Fibroblast of the conjunctiva (primary cell): ENCODE measurements at regions not wholly inside any gene's neighbourhood (a gene's known extent, or its start where the extent isn't known, plus 50 kb on each side); places are given as distances from the start of the nearest gene placed in this dataset.

ENCODE experiments used
- DNase-seq: peaks from one replicate; pipeline ENCODE4 v3.0.0-alpha.2; 2010; ENCODE audit warnings: low read depth

DNA sequence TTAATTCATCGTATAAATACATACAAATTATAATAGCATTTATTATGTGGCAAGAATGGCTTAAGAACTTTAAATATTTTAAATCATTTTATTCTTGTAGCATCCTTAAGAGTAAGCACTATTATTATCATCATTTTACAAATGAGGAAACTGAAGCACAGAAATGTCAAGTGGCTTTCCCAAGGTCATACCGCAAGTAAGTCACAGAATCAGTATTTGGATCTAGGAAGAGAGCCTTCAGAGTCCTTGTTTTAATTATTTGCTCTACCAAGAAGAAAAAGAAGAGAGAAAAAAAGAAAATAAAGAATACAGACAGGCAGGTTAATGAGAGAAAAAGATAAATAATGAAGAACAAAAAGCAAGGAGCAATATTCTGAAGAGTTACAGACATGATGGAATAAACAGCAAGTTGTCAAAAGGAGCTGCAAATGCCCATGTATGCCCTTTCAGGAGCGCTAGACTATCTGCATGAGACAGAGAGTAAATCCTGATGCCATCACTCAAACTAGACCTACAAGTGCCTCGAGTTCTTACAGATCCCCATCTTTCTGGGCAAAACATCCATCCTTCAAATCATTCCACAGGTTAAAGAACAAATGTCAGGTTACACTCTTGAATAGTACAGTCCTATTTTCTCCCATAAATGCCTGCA lies 57.8 kb upstream of the ETAA1 start:
- DNase-seq = no peak

DNA sequence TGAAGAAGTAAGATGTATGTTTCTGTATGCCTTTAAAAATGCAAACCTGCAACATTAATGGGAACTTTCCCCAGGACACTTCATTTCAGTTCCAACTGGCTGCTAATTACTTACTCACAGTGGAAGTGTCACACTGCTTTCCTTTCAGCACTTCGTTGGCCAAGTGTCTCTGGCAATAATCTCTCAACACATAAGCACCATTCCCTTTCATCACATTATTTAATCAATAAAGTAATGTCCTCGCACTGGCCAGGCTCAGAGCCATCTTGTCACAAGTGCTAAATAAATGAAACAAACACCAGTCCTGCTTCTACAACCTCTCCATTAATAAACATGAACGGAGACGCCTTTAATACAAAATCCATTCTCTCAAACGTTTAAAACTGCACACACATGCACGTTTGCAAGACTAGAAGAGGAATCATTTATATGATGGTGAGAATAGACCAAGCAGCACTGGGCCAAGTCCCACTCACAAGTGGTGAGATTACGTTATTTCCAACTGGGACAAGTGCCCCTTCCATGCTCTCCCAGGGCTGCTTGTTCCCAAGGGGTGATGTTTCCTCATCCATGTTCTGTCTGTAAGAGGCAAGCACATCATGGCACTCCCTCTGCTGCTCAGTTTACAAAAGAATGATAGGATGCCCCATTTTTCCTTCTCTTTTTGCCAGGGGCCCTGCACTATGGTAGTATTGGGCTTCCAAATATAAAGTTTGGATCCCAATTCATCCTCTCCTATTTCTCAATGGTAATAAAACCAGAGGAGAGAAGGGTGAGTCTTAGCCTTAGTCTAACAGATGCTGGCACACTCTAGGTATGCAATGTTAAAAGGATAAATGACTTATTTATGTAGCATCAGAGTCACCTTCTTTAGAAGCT lies 56.8 kb upstream of the ETAA1 start:
- no peak for DNase-seq

DNA sequence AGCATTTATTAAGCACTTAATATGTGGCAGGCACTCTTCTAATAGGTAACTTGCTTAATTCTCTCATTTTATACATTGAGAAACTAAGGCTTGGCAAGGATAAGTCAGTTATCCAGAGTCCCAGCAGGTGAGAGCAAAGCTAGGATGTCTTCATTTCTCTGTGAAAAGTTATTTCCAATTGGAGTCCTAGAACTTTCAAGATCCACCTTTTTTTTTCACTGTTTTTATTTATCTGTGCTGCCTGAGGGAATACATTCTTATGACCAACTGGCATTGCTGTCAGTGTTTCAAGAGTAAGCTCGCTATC lies 56.2 kb upstream of the ETAA1 start:
- DNase-seq = no peak

DNA sequence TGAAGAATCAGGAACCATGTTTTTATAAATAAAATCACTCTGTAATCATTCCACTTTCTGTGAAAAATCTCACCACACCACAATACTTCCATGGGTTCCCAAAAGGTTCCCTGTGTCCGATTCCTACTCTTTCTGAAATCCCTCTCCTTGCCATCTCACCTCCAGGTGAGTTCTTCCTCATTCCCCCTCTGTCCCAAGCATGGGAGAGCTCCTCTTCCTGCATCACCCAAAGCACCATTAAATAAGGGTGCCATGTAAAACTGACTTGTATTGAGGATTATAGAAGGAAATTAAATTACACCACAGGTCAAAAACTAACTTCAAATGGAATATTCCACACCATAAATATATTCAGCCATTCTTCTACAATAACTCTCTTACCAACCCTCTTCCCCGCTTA lies 55.8 kb upstream of the ETAA1 start:
- DNase-seq = no peak

DNA sequence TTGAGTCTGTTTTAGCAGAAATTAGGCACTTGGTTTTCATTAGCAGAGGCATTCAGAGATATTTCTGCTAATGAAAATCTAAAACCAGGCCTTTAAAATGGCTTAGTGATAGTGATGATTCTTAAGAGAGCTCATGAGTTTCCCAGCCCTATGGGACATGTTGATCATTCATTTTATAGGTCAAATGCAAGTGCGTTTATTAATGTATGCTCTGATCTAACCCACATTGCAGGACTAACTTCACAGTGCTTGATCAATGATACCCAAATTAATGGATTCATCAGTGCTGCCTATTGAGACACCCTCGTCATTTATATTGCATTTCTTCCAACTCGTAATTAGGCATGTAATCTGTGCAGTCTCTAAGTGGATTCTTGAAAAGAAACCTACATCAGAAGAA lies 54.7 kb upstream of the ETAA1 start:
- DNase-seq = no peak

DNA sequence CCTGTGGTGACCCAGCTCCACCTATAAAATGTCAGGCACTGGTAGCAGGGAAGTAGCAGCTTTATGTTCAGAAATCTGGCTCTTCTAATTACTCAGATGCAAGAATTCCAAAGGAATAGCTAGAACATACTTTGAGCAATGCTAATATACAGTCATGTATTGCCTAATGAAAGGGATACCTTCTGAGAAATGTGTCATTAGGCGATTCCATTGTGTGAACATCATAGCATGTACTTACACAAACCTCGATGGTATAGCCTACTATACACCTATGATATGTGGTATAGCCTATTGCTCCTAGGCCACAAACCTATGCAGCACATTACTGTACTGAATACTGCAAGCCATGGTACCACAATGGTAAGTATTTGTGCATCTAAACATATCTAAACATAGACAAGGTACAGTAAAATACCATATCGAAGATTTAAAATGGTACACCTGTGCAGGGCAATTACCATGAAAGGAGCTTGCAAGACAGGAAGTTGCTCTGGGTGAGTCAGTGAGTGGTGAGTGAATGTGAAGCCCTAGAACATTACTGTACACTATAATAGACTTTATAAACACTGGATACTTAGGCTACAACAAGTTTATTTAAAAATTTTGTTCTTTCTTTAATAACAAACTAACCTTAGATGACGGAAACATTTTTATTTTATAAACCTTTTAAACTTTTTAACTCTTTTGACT lies 50.3 kb upstream of the ETAA1 start:
- DNase-seq = no peak
